Fibroblast of skin of left biceps (primary cell): ENCODE measurements at regions not wholly inside any gene's neighbourhood (a gene's known extent, or its start where the extent isn't known, plus 50 kb on each side); places are given as distances from the start of the nearest gene placed in this dataset.
"Not testable (repeated sequence)": the region's sequence is repeated elsewhere in the genome, so short reads cannot be mapped to it uniquely, and the experiment has no call there.

ENCODE experiments used
- DNase-seq, 2 experiments: peaks; one replicate each; pipeline ENCODE4 v3.0.0-alpha.2; 2013; ENCODE audit warnings: low read depth in 2 of 2

DNA sequence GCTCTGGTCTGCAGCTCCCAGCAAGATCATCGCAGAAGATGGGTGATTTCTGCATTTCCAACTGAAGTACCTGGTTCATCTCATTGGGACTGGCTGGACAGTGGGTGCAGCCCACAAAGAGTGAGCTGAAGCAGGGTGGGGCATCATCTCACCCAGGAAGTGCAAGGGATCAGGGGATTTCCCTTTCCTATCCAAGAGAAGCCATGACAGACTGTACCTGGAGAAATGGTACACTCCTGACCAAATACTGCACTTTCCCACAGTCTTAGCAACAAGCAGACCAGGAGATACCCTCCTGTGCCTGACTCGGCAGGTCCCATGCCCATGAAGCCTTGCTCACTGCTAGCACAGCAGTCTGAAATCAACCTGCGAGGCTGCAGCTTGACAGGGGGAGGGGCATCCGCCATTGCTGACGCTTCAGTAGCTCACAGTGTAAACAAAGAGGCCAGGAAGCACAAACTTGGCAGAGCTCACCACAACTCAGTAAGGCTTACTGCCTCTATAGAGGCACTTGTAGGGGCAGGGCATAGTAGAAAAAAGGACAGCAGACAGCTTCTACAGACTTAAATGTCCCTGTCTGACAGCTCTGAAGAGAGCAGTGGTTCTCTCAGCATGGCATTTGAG, 60.5 kb downstream of the AREG start:
- DNase-seq, result not testable (repeated sequence)

DNA sequence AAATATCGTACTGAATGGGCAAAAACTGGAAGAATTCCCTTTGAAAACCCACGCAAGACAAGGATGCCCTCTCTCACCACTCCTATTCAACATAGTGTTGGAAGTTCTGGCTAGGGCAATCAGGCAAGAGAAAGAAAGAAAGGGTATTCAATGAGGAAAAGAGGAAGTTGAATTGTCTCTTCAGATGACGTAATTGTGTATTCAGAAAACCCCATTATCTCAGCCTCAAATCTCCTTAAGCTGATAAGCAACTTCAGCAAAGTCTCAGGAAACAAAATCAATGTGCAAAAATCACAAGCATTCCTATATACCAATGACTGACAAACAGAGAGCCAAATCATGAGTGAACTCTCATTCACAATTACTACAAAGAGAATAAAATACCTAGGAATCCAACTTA, 64.4 kb downstream of the AREG start:
- DNase-seq, result not testable (repeated sequence)

DNA sequence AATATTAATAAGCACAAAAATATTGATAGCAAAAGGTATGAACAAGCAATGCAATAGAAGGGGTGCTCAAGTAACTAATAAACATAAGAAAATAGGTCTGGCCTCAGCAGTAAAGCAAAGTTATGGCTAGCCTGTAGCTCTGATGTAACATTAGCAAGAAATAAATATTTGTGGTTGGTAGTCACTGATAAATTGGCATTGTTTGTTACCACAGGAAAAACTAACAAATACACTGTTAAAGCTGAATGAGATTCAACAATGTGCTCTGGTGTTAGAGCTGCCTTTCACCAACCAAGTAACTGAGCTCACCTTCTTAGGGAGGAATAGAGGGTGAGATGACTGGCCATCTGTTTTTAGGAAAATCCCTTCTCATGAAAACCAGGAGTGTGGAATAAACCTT, 71.4 kb downstream of the AREG start:
- no peak for DNase-seq

DNA sequence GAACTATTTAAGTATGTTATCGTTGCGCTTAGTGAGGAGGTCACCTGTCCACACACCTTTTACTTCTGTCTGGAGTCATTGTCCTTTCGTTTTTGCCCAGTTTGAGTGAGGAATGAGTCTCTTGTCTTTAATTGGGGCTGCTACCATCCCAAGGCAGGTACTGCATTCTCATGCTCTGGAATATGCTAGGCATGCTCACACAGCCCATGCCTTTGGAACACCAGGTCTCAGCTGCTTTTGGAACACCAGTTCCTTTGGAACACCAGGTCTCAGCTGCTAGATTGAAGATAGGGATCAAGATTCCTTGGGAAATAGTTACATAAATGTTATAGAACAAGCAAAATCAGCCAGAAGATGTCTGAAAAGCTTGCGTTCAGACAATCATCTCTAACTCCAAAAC, 73.1 kb downstream of the AREG start:
- DNase-seq, result no peak

DNA sequence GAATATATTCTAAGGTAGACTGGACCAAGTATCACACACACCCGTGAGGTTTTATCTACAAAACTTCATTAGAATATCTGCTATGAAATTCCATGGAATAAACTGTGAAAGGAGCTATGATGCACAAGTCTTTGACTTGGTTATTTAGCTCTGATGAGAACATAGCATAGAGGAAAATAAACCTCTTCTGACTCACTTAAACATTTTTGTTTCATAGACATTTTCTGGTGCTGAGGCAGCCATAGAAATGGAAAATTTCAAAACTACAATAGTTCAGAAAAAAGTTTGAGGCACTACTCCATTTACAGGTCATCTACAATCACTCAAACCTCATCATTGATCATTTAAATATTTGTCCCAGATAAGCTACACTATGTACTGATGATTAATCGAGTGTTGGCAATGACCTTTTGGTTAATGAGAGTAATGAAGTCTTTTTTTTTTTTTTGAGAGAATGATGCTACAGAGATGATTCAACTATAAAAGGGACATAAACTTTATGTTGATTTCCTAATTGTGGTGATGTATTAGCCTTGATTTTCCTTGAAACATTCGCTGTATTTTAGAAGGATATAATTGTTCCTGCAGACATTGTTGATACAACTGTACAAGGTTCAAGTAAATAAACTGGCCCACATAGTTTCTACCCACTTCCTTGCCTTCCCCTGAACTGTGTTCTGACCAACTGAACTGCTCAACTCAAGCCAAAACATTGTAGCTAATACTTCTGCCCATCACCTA, 77.5 kb downstream of the AREG start:
- no peak for DNase-seq

DNA sequence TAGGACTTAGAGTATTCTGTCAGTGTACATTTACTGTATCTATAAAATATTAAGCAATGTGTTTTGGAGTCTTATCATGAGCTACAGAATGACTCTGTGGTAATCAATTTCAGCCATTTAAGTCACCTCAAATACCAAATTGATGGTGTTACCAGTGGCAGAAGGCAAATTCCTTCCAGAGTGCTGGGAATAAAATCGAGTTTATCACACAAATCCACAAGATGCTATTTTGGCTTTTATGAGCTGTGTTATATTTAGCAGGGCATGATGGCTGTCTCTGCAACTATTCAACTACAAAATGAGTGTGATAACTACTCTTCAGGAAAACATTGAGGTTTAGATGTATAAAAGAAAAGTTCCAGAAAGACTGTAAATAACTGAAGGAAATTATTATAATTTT, 78.2 kb downstream of the AREG start:
- no peak for DNase-seq

DNA sequence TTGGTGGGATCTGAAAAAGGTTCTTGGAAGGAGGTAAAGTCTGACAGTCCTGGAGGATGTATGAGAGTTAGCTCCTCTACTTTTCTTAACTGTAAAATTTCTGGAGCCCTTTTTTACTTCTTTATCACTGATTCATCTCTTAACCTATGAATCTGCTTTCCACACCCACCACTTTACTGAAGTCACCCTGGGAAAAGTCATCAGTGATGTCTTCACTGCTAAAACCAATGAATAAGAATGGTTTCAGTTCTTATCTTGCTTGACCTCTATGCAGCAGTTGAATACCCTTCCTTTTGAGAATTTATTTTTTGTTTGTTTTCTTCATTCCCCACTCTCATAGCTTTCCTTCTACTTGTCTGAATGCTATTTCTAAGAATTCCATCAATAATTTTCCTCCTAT, 80.0 kb downstream of the AREG start:
- DNase-seq, result no peak

DNA sequence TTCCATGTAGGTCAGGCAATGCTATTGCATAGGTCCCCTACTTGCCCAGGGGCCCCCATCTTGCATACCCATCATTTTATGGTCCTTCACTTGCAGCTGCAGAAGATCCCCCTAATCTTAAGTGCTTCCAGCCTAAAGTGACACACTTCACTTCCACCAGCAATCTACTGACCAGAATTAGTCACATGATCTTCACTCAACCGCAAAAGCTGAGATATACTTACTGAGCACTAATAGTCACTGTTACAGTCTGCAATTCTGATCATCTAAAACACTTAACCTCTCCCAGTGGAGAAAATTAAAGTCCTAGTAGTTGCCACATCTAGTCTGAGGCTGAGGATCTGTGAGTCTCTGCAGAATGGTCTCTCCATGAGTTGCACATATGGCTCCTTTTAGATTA, 82.1 kb downstream of the AREG start:
- no peak for DNase-seq

DNA sequence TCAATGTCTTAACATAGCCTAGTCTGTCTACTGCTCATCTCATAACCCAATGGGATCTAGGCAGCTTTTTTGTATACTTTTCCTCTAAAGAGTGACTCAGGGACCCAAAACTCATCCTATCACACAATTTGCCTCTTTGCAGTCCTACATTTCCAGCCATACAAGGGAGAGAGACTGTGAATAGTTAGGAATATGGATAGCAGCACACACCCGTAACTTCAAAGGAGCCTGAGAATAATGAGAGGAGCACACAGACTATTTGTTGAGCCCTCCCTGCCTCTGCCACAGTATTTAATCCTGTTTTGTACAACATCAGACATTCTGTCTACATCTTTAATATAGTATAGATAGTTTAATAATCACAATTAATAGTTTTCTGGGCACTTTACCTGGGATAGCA, 83.2 kb downstream of the AREG start:
- no peak for DNase-seq

DNA sequence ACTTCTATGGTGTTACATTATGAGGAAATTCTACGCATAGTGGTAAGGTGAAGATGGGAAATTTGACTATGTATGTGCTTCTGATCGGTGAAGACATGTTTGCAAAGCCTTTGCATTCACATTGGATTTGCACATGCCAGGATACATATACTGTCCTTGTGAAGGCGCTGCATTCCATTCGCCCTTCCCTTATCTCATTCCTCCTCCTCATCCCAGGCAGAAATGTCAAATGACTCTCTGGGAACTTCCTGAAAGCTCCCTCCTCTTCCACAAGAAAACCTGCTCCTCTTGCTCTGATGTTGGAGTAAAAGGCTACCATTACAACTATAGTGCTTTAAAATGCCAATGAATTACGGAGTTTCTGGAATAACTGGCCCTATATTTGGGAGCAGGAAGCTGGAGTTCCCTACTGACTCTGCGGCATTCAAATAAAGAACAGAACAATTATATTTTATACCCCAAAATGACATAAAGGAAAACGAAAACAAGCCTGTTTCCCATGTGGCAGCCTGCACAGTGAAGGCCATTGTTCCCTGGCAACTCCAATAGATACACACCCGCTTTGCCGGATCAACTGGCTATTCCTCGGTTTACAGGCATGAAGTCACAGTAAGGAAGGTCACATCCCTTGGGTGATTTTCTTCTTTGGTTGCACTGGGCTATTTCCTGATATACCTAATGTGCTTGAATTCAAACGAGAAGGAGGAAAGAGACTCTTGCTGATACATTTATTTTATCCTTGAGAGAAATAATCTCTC, 84.5 kb downstream of the AREG start:
- DNase-seq, result no peak

DNA sequence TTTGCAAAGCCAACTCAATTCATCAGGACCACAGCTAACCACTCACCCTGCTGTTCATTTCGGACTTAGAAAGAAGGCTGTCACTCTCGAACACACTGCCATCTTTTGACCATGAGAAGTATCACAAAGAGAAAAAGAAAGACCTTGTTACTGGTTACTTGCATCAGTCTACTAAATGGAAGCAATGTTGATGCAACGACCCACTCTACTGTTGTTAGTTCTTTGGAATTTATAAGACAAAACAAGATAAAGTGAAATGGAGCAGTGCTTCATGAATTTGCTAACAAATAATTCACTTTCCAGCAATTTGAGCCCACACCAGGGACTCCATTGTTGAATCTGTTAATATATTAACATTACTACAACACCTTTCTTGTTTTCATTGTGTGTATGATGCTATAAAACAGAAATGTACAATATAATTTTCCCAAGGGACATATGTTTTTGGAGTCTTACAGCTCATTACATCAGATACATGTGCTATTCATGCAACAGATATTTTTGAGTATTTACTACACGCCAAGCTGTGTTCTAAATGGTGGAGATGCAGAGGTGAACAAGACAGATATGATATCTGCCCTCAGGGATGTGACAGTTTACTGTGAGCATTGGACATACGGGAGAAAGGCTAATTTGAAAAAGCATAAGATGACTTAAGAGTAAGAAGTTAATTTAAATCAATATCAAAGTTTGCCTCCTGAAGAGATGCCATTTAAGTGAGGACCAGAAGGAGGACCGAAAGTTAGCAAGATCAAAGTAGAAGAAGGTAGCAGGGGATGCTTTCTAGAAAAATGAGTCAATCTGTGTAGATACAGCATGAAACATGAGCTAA, 87.2 kb downstream of the AREG start:
- DNase-seq, result peak; percentile 71 to 77

DNA sequence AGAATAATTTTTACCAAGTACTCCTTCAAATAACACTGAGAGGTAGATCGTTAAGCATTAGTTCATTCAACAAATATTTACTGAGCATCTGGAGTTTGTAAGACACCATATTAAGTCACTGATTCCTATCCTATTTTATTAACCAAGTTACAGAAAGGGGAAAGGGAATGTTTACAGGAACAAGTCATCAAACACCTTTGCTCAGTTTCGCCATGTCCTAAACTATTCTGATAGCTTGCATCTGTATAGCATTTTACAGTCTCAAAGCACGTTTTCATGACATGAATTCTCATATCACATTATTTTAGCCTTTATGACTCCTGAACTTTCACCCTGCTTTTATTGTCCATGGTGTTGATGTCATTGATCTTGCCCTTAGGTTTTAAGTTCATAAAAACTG, 89.2 kb downstream of the AREG start:
- DNase-seq, result no peak

DNA sequence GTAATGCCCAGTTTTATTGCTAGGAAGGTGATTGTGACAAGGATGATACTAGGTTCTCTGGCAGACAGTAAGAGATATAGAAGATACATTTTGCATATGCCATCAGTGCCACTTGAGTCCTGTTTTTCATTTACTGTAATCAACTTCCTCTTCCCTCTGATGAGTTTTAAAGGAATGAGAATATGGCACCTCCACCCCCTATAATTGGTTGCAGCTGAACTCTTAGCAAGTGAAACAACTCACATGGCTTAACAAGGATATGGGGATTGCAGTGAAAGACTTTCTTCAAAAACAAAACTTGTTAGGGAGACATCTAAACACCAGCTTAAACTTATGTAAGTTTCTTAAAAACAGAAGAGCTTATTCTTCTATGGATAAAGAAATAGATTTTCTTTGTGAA, 90.0 kb downstream of the AREG start:
- no peak for DNase-seq

DNA sequence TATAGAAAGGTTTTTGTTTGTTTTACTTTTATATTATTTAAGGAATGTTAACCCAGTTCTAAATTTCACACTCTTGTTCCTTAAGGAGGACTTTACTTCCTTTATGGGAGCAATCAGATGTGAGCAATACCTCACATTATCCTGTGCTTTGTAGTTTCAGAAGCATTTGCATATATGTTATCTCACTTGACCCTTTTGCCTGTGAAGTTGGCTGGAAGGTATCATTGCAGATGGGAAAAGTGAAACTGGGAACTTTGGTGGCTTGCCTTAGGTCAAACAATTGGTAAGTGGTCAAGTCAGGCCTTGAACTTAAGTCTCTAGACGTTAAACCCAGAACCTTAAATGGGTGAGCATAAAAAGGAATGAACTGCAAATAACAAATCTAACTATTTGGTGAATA, 90.6 kb downstream of the AREG start:
- DNase-seq, result no peak

DNA sequence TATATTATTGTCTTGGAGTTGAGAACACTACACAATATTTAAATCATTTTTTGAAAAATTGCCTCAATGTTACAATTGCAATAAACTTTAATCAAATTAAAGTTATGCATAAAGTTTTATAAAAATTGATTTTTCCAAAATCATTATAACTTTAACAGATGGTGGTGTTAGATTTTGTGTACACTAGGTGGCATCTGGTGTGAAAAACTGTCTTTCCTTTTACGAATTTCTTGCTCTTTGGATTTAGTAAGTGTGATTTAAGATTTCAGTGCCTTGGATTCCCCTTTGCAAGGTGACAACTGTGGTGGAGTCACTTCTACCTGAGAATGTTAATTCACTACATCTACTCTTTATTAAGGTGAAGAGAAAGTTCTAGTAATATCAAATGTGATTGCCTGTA, 91.6 kb downstream of the AREG start:
- no peak for DNase-seq

DNA sequence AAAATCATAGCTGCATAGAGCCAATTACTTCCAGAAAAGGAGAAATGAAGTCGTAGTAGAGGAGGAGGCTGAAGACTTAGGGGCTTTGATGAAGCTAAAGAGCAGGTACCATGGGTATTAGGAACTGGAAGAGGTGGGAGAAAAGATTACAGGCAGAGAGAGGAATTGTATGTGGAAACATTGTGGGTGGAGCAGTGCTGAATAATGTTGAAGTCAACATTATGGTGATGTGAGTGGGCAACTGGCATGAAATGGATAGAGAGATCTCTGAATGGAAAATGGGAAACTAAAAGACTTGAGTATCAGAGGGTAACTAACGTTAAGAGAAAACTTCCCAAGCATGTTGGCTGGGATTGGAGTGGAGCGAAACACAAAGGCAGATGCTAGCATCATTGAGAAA, 92.5 kb downstream of the AREG start:
- no peak for DNase-seq

DNA sequence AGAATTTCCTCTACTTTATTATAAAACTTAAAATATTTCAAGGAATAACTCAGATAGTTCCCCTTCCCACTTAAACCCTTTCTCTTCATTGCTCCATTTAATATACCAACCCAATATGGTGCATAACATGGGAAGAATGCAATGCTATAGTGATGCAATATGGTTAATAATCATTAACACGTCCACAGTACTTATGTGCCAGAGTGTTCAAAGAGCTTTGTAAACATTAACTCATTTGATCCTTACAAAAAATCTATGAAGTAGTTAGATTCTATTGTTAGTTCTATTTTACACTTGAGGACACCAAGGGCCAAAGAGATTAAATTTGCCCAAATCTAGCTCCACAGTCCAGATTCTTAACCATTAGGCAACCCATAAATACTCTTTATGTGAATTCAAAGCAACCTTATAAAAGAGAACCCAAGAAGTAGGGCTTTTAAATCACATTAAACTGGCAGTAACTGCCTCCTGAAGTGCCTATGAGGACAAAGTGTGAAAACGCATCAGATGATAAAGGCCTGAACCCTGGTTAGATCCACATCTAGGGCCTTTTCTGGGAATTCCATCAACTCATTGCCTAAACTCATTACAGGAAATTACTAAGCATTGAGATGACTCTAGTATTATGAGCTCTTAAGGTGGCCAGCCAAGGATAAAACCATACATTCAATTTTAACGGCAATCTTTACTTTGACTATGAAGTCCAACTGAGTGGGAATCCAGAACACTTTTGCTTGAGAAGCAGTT, 94.3 kb downstream of the AREG start:
- DNase-seq, result no peak

DNA sequence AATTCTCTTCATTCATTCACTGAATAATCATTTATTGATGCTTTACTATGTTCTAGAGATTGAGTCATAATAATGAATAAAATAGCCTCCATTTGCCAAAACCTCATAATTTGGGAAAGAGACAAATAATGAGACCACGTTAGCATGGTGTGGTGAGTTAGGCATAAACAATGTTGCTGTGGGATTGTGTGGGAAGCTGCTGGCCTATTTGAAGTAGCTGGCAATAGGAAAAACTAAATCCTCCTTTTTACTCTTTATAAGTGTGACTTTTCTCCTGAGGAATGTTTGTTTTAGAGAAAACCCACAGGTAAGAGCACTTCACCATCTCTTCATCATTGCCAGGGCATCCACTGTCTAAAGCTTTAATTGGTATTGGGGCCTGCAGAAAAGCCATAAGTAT, 95.3 kb downstream of the AREG start:
- peak in 1 of 2 experiments; percentile 31 for DNase-seq

DNA sequence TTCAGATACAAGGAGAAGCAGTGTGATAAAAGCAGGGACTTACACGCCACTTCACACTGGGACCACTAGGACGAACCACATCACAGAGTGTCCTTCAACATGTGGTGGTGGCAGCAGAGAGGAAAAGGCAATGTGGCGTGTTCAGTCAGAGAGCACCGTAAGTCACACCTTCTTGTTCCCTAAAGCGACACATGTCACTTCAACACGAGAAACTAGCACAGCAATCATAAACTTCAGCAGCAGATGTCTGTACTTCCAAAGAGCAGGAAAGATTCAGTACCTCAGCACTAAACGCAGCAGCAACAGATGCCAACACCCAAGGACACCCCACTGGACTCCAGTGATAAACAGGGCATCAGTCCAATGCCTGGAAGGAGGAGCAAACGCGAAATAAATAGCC, 96.7 kb downstream of the AREG start:
- DNase-seq, result no peak

DNA sequence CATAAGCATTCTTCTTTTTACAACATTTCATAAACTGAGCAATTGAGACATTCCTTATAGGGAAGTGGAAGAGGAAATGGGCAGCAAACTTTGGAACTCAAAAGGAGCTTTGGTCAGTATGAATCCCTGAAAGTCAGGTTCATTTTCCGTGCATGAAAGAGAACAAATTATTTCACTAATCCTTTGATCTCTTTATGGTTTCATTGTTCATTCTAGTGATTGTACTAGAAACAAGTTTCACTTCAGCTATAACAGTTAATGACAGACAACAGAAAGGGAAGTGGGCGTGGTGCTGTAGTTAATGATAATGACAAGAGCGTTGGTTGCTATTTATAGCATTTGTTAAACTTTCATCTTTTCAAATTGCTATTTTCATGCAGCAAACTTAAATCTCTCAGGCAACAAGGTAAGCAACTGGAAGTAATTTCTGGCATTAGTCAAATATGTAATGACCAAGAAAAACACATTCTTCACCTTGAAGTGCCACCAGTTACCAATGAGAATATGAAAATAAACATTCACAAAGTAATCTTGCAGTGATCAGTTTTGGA, 98.4 kb downstream of the AREG start:
- DNase-seq, result no peak

DNA sequence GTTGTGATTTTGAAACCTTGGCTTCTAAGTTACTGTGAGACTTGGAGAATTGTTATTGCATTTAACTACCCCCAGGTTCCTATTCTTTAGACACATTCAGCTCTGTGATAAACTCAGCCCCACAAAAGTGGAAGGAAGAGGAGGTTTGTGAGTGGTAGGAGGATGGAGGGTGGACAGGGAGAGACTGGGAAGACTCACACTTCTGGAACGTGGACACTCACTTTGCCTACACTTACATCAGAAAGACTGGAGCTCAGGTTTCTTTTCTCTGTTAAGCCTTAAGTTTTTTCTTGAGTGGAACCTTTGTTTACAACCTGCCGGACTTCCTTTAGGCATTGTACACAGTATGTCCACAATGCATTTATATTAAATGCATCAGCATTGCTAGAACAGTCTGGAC, 99.0 kb downstream of the AREG start:
- peak in 1 of 2 experiments; percentile 45 for DNase-seq
